ENCODE measurements at regions not wholly inside any gene's neighbourhood (a gene's known extent, or its start where the extent isn't known, plus 50 kb on each side); places are given as distances from the start of the nearest gene placed in this dataset.

DNA sequence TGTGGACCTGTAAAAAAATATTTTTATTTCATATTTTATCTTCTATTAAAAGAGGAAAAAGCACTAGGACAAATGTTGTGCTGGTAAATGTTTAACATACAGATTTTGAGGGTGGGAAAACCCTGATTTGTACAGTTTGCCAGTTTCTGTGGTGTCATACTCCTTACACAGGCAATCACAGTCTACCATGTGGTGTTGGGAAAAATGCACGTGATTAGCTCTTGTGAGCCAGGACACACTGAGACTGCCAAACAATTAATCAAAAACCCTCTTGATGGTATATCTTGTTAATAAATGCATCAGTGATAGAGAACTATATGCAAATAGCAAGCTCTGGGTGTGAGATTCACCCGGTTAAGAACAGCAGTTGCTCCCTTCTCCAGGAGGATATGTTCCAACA, 136.5 kb upstream of the ZC3H11B start:
- Histone ChIP-seq H3K27me3 (no peaks in the 10 kb centered on the region), H3K36me3 (no peaks in the 10 kb centered on the region), H3K9me3 (no peaks in the 10 kb centered on the region), H3K27ac (no peak overlapping the region), H3K4me1 (no peaks in the 10 kb centered on the region), H3K4me3 (no peak overlapping the region)
- ATAC-seq (no peak), DNase-seq (no peak)
- TF ChIP-seq, protein P1, sequence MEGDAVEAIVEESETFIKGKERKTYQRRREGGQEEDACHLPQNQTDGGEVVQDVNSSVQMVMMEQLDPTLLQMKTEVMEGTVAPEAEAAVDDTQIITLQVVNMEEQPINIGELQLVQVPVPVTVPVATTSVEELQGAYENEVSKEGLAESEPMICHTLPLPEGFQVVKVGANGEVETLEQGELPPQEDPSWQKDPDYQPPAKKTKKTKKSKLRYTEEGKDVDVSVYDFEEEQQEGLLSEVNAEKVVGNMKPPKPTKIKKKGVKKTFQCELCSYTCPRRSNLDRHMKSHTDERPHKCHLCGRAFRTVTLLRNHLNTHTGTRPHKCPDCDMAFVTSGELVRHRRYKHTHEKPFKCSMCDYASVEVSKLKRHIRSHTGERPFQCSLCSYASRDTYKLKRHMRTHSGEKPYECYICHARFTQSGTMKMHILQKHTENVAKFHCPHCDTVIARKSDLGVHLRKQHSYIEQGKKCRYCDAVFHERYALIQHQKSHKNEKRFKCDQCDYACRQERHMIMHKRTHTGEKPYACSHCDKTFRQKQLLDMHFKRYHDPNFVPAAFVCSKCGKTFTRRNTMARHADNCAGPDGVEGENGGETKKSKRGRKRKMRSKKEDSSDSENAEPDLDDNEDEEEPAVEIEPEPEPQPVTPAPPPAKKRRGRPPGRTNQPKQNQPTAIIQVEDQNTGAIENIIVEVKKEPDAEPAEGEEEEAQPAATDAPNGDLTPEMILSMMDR (IDR thresholded peaks at IDR 0.05) = no peak
- intact Hi-C loops (cut with DNase I) = no loop called here

GRCh38 chr1:219746141-219746540, 133.2 kb upstream of the ZC3H11B start:
- Histone ChIP-seq H3K27me3 (no peaks in the 10 kb centered on the region), H3K27ac (no peak overlapping the region), H3K9me3 (no peaks in the 10 kb centered on the region), H3K4me3 (no peak overlapping the region), H3K36me3 (no peaks in the 10 kb centered on the region), H3K4me1 (no peaks in the 10 kb centered on the region)
- TF ChIP-seq, protein P1 (IDR thresholded peaks at IDR 0.05) = no peak
- ATAC-seq = no peak
- intact Hi-C loops (cut with DNase I) = no loop called here
- DNase-seq = no peak

GRCh38 chr1:219744652-219745469, 132.0 kb upstream of the ZC3H11B start:
- H3K4me3 ChIP-seq = no peak overlapping the region
- H3K27me3 ChIP-seq = no peaks in the 10 kb centered on the region
- TF ChIP-seq, protein P1 (IDR thresholded peaks at IDR 0.05) = no peak
- DNase-seq (no peak), ATAC-seq (peak; percentile 53)
- intact Hi-C loops (cut with DNase I) = no loop called here
- H3K9me3 ChIP-seq = no peaks in the 10 kb centered on the region
- H3K27ac ChIP-seq = no peak overlapping the region
- H3K36me3 ChIP-seq = no peaks in the 10 kb centered on the region
- no peaks in the 10 kb centered on the region for H3K4me1 ChIP-seq

DNA sequence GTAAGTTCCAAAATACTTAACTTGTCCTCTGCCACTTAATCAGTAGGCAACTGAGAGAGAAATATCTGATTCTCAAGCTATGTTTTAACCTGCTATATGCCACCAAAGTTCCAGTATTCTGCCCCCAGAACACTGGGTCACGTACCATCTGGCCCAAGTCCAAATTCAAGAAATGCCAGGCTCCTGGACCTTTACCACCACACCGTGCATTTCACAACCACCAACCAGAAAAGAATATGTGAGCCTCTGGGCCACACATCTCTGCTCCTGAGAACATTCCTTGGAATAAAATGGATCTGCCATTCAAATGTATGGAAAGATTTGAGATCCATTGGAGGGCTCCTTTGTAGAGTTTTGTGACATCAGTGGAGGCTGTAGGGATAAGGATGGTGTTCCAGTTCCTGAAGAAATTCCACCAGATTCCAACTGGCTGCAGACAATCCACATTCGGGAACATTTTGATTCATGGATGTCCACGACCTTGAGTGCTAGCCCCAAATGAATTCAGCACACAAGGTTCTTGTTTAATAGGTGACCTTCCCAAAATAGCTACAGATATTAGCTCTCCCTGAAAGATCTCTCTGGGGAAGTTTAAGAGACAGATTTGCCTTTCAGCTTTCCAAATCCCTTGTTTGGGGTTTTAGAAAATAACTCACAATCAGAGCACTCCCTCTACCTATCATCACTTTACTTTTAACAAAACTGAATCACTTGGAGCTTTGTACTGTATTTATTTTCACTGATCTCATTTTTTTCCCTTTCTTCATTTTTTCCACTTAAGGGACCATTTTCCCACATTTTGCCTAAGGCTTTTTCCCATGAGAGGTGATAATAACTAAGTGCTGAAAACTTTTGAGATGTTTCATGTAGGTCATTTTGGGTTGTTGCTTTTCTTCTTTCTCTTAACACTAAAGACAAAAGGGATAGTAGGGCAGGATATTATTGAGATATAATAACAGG, 128.4 kb upstream of the ZC3H11B start:
- no peak overlapping the region for H3K4me3 ChIP-seq
- no peaks in the 10 kb centered on the region for H3K27me3 ChIP-seq
- no peaks in the 10 kb centered on the region for H3K9me3 ChIP-seq
- ATAC-seq (no peak), DNase-seq (no peak)
- TF ChIP-seq, protein P1 (IDR thresholded peaks at IDR 0.05) = no peak
- no peaks in the 10 kb centered on the region for H3K36me3 ChIP-seq
- no peaks in the 10 kb centered on the region for H3K4me1 ChIP-seq
- intact Hi-C loops (cut with DNase I) = no loop called here
- no peak overlapping the region for H3K27ac ChIP-seq

GRCh38 chr1:219733511-219734174, 120.7 kb upstream of the ZC3H11B start:
- DNase-seq = no peak
- H3K36me3 ChIP-seq = no peaks in the 10 kb centered on the region
- no peak for ATAC-seq
- H3K27me3 ChIP-seq = no peaks in the 10 kb centered on the region
- intact Hi-C loops (cut with DNase I) = no loop called here
- no peak overlapping the region for H3K4me3 ChIP-seq
- no peaks in the 10 kb centered on the region for H3K4me1 ChIP-seq
- no peaks in the 10 kb centered on the region for H3K9me3 ChIP-seq
- TF ChIP-seq, protein P1 (IDR thresholded peaks at IDR 0.05) = no peak
- no peak overlapping the region for H3K27ac ChIP-seq

Measured in upper lobe of right lung (tissue), 1 donor.